ENCODE measurements at regions not wholly inside any gene's neighbourhood (a gene's known extent, or its start where the extent isn't known, plus 50 kb on each side); places are given as distances from the start of the nearest gene placed in this dataset.
A peak's percentile ranks its signal among the peaks of the same experiment; 100 is the strongest.
"Not testable (repeated sequence)": the region's sequence is repeated elsewhere in the genome, so short reads cannot be mapped to it uniquely, and the experiment has no call there.

DNA sequence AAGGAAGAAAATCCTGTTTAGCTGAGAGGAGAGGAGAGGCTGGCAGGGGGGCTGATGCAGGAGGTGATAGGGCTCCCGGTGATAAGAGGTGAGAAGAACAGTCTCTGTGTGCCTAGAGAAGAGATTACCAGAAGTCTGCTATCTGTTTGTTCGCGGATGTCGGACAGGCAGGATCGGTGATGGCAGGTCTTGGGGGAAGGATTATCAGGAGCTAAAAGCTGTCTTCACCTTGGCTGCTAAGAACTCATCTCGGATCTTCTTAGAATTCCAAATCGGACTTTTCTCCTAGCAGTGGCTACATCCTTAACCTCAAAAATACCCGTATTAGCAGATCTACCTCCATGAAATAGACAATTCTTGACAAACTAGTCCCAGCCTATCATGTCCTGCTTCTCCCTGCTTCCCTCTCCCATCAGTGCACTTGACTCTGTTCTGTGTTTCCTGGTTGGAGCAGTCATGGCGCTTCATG lies 282.1 kb upstream of the TRIB2 start:
- DNase-seq: no peak

DNA sequence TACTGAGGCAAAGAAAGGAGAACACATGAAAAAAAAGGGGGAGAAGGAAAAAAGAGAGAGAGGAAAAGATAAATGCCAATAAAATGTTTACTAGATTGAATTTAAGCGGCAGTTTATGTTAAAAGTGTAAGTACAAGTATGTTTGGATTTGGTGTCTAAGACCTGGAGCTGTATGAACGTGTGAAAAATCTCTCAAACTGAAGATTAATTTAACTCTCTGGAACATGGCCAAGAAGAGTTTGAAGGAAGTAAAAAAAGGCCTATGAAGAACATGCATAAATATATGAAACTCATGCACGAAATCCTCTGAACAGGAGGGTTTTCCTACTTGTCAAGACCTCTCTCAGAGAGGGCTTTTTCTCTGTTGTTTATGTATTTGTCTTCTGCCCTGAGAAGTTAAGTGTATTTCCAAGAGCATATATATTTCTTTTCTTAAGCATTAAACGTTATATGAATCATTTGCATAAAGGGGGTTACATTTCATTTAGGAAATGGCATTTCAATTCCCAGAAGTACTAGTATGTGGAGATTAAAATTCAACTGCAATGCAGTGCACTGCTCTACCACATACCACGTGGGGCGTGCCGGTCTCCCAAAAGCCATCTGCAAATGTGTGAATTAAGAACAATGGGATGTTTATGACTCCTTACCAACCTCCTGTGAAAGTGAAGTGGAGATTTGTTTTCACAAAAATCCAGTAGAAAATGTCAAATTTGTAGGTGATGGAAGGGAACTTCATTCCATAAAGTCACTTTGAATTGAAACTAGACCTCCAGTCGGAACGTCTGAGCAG lies 281.1 kb upstream of the TRIB2 start:
- DNase-seq: no peak

DNA sequence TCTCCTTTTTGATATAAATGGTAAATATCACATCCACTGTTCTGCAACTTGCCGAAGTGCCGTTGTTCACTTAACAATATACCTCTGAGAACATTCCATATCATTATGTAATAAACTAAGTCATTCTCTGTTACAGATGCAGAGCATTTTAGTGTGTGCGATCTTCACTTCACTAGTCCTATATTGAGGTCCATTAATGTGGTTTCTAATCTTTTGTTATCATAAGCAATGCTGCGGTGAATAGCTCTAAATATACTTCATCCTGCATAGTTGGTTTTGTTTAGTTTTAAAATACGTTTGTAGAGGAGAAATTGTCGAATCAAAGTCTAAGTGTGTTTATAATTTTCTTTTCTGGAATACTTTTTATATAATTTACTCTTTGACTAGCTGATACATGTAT lies 280.3 kb upstream of the TRIB2 start:
- DNase-seq: no peak

DNA sequence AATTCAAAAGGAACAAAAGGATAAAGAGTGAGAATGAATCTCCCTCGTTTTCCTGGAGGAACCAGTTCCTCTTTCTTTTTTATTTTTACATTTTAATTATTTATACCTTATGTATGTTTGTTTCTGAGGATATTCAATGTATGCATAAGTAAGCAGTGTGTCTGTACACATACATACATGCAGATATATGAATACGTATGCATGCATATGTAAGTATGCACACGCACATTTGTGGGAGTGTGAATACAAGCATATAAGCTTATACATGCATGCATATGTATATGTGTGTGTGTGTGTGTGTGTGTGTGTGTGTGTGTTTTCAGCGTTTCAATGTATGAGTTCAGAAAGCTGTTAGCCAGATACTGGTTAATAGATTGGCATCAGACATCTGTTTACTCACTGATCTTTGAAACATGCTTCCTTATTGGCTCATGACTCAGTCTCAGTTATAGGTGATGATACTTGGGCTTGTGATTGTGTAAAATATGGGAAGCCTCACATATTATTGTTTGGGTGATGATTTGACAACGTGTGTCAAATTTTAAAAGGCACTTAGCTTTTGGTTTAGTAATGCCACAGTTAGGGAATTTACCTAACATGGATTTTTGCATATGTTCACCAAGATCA lies 279.7 kb upstream of the TRIB2 start:
- DNase-seq: no peak

DNA sequence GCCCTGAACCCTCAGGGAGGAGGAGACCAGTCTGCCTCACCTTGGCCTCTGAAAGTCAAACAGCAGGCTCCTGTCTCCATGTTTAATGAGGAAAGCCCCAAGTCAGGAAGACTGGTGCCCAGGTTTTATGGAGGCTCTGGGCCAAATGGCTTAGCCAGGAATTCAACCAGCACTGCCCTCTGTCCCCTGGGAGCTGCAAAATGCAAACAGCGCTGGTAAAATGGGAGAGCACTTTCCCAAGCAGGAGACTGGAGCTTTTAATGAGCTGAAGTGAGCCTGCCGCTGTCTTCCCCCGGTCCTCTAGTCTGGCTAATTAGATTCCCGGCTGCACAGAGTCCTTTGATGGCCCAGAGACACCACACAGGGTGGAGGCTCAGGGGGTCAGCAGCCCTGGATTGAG lies 276.0 kb upstream of the TRIB2 start:
- DNase-seq: no peak

DNA sequence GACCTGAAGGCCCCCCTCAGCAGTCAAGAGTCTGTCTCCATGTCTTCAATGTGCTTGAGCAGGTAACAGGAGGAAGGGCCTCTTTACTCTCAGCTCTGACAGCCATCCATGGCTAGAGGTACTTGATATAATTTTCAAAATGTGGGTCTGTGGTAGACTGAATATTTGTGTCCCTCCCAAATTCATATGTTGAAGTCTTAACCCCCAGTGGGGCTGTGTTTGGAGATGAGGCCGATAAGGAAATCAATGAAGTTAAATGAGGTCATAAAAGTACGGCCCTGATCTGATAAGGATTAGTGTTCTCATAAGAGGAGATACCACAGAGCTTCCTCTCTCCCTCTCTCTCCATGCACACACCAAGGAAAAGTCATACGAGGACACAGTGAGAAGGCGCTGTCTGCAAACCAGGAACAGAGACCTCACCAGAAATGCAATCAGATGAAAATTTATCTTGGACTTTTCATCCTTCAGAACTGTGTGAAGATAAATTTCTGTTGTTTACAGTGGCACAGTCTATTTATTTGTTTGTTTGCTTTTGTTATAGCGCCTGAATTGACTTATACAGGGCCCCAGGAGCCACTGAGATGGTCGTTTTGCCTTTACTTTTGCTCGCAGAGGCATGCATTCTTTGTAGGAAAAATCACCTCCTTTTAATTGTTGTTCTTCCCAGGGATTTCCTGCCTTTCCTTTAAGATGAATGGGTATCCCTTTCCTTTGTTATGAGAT lies 274.8 kb upstream of the TRIB2 start:
- DNase-seq: no peak

DNA sequence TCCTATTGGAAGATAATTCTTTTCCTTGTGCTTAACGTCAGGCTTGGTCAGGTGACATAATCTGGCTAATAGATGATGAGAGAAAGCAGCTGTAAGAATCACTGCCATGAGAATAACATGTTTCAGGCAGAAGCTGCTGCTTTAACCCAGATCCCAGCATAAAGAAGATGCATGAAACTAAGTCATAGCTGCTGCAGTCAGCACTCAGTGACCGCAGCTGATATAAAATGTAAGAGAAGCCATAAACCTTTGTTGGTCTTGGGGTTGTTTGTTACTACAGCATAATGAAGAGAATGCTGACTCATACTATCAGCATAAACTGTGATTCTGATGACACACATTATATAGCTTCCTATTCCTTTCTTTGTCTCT lies 274.3 kb upstream of the TRIB2 start:
- DNase-seq: no peak

DNA sequence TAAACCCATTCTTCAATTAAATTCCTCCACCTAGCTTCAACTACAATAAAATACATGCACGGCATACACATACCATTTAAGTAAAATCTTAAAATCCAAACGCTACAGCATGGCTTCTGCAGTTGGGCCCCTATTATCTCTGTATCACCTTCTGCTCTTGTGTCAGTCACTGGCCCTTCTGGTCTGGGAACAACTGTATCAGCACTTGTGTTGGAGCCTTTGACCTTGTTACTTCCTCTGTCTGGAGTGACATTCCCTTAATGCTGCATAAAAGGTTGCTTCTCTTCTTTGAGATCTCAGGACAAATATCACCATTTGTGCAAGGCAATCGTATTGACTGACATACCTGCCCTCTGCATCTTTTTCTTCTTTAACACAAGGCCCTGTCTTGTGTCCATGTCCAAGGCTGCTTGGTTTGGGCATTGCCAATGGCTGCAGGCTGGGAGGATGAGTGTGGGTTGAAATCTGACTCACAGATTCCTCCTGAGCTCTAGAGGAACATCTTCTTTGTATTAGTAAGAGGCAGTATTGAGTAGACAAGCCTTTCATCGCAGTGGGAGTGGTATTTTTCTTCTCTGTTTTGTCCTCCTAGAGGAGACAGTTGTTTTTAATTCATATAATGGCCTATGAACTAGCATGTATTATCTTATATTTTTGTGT lies 267.8 kb upstream of the TRIB2 start:
- no peak for DNase-seq

DNA sequence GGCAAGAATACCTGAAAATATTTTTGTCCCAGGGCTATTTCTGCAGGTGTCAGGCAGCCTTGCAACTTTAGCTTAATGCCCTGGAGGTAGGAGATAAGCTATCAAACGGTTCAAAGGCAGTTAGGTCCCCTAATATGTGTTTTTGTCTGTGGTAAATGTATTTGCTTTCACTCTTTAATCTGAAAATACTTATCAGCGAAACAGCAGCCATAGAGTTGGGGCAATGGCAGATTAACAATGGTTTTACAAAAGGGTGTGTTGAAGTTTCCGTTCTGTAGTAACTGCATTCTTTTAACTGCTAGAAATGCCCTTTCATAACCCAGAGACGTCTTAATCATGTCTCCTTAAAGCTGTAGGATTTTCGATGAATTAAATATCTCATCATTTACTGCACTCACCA lies 265.0 kb upstream of the TRIB2 start:
- no peak for DNase-seq

DNA sequence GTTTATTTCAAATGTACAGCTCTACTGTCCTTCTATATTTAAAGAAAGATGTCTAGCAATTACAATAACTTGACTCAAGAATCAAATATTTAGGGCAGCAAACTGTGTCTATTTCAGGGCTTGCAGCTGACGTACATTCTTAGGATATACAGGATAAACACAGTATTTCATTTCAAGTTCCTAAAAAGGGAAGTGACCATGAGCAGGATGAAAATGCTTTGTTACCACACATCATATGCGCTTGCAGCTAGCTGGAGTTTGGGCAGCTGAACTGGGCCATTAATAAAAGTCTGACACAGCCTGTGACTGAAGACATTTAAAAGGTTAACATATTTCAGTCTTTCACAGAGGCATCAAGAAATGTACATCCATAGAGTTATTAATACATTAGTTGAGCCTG lies 264.6 kb upstream of the TRIB2 start:
- DNase-seq: peak; percentile 30

DNA sequence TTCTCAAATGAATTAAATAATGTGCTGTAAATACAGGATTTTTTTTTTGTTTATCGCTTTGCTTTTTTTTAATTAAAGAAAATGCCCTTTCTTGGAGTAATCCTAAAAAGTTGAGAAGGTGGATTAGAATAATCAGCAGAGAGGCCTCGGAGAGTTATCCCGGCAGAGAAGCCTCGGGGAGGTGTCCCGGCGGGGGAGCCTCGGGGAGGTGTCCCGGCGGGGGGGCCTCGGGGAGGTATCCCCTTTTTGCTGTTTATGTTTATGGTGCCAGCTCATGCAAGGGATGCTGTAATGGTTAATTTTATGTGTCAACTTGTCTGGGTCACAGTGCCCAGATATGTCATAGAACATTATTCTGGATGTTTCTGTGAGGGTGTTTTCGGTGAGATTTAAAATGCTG lies 263.0 kb upstream of the TRIB2 start:
- DNase-seq: no peak

DNA sequence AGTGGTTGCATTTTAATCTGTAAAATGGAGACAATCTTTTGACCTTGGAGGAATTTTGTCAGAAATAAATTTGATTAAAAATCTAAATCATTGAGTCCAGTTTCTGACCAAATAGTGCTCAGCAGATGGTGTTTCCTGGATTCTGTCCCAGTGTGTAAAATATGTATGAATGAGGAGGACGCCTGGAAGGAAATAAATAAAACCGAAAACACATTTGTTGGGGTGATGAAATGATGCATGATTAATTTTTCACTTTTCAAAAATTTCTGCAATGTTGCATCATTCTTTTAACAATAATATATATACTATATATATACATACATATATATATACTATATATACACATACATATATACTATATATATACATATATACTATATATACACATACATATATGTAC lies 261.1 kb upstream of the TRIB2 start:
- DNase-seq: no peak

DNA sequence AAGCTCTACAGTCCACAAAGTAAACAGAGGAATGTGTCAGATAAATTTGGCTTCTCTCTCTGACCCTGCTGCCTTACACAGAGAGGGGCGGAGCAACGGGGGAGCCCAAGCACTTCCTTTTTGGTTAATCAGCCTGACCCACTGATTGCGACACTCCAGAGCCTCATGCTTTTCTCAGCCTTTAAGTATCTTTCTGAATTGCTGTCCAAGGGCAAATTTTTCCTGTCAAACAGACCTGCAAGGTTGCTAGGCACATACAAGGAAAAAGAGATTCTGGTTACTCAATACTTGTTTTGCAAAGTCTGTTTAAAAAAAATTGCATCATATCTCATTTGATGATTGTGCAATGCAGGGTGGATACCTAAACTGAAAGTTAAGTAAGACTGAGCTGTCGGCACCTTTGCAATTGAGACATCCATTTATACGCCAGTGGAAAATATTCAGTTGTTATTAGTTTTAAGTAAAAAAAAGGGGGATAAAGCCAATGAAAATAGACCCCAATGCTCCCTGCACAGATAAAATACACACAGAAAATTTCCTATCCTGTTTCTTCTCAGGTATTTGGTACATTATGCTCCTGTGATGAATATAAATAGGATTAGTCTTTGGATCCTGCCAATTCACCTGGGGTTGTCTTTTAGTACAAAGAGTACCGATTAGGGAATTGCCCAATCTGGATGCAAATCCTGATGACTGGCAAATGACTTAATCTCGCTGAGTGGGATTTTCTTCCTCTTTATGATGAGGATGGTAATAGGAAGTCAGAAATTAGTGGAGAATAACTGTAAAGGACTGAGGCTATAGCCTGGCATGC lies 260.2 kb upstream of the TRIB2 start:
- DNase-seq: peak; percentile 76

DNA sequence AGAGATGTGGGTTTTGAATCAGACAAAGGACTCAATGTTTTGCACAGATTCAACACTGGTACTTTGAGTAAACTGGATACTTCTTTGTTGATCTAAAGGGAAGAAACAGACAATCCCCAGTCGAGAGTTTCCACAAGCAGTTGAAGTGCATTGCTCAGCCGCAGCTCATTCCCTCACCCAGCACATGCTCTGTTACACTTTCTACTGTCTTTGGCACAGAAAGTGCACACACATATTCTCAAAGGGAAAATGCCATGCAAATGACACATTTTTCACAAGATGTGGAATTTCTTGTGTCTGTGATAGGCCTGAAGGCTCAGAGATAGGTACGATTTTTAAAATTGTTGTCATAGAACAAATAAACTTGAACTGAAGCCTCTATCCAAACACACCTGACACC lies 258.9 kb upstream of the TRIB2 start:
- DNase-seq: no peak

DNA sequence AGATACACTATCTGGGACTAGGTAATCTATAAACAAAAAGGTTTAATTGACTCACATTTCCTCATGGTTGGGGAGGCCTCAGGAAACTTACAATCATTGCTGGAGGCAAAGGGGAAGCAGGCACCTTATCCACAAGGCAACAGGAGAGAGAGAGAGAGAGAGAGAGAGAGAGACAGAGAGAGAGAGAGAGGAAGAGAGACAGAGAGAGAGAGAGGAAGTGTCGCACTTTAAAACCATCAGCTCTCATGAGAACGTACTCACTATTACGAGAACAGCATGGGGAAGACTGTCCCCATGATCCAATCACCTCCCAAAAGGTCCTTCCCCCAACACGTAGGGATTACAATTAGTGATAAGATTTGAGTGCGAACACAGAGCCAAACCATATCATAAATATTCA lies 253.5 kb upstream of the TRIB2 start:
- DNase-seq: no peak

DNA sequence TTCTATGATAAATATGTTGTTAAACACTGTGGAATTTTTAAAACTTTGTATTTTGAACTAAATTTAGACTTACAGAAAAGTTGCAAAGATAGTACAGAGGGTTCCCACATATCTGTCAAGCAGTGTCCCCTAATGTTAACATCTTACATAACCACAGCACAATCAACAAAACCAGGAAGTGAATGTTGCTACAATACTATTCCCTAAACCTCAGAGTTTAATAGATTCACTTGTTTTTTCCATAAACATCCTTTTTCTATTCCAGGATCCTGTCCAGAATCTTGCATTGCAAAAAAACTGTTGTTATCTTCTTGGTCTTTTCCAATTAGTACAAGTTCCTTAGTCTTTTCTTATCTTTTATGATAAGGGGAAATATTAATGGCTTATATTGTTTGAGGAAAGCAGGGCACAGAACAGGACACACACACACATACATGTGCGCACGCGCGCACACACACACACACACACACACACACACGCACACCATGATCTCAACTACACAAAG lies 251.1 kb upstream of the TRIB2 start:
- no peak for DNase-seq

DNA sequence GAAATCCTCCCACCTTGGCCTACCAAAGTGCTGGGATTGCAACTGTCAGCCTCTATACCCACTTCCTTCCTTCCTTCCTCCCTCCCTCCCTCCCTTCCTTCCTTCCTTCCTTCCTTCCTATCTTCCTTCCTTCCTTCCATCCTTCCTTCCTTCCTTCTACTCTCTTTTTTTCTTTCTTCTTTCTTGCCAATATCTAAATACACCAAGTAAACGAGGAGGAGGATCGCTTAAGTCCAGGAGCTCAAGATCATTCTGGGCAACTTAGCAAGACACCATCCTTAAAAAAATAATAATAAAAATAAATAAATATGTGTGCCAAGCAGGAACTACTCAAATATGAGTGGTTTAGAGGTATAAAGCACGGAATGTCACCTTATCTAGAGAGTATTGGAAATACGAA lies 249.4 kb upstream of the TRIB2 start:
- no peak for DNase-seq

DNA sequence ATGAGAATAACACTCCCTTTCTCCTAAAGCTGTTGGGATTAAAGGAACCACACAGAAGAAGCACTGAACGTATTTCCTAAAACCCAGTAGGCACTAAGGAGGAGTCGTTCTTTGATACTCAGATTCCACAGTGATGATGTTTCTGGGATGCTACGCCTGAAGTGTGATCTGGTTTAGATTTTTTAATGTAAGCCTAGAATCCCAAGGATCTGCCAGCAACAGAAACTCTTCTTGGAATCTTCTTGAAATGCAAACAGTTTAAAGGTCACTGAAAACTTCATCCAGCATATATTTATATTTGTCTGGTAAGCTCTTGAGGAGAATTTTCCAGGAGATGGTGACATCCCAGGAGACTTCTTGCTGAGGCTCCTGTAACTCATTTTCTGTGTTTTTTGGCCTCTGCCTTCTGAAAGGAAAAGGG lies 247.6 kb upstream of the TRIB2 start:
- no peak for DNase-seq

DNA sequence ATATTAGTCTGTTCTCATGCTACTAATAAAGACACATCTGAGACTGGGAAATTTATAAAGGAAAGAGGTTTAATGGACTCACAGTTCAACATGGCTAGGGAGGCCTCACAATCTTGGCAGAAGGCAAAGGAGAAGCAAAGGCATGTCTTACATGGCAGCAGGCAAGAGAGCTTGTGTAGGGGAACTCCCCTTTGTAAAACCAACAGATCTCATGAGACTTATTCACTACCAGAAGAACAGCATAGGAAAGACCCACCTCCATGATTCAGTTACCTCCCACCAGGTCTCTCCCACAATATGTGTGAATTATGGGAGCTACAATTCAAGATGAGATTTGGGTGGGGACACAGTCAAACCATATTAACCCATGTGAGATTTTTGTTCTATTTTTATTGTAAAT lies 244.5 kb upstream of the TRIB2 start:
- not testable (repeated sequence) for DNase-seq

DNA sequence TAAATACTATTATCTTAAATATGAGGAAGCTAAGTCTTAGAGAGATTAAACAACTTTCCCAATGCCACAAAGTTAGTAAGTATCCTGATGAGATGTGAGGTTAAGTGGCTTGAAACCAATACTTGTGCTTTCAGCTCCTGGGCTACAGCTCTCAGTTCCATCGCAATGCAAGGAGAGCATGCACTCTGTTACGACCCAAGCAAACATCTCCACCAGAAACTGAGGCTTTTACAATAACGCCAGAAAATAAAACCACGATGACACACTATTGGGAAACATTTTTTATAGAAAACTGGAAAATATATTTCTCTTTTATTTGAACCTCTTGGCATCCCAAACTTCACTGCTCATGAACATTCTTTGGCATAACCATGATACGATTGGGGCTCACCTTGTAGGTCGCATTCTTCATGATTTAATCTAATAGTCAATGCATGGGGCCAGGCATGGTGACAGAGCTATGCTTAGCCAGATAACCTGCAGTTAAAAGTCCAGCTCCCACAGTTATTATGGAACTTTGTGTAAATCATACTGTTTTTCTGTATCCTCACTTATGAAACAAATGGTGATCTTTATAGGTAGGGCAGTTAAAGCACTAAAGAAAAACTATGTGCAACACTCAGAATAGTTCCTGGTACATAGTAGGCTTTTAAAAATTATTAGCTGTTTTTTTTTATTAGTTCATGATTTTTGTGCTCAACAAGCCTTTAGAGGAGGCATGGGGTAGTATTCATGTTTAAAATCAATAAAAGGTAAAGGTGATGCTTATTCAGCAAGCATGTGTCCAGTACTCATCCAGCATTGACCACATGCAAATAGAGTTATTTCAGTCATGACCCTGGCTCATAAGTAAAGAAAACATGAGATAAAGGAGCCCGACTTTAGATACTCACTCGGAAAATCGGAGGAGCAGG lies 238.3 kb upstream of the TRIB2 start:
- no peak for DNase-seq

DNA sequence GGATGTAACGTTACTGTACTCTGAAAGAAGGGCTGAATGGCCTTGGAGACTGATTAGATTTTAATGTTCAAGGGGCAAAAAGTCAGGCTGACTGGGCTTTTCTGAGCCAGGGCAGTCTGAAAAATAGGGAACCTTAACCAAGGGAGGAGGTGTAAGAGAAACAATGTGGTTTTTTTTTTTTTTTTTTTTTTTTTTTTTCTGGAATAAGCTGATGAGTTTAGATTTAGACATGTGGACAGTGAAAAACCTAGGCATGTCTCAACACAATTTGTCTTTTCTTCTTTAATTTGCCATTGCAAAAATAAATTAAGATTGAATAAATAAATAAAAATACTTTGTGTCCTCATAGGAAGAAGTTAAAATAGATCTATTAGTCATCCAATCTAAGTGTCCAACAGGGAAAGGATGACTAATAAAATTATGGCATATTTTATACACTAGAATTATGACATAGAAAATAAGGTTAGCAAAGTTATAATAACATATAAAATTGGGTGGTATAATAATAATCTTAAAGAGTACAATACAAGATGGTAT lies 237.6 kb upstream of the TRIB2 start:
- no peak for DNase-seq
